T1000 (cell line): ENCODE measurements at regions not wholly inside any gene's neighbourhood (a gene's known extent, or its start where the extent isn't known, plus 50 kb on each side); places are given as distances from the start of the nearest gene placed in this dataset.
"Not testable (repeated sequence)": the region's sequence is repeated elsewhere in the genome, so short reads cannot be mapped to it uniquely, and the experiment has no call there.

Experiments used
- DNase-seq: peaks from one replicate; lab custom pipeline; 2025; ENCODE audit warnings: mixed read lengths; lab: John Stamatoyannopoulos, UW

DNA sequence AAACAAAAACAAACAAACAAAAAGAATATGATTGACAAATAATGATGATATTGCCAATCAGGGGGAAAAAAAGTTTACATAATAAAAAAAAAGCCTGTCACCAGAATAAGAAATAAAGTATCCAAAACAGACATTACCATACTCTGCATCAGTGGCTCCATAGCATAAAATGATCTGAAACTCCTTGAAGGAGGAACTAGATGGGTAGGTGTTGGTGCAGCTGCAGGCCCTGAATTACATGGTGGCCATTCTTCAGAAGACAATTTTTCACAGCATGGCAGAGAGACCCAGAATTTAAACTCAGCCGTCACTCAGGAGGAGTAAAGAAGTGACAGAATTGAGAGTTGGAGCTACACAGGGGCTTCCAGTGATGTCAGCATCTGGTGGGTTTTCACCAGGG lies 60.2 kb downstream of the GLUL start:
- DNase-seq, result no peak

DNA sequence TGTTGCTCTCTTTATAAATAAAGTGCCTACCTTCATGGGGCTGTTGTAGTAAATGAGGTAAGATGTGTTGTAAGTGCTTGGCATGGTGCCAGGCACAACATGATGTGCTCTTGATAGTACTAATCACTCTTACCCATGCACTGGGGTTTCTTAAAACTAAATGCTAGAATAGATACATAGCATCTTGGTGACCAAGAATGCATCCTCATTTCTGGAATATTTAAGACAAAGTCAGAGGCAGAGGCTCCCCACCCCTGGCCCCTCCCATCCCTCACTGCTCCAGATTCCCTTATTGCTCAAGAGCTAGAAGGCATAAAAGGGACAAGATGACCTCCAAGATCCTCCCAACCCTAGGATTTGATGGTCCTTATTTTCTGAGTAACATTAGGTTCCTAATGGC lies 61.3 kb downstream of the GLUL start:
- no peak for DNase-seq

DNA sequence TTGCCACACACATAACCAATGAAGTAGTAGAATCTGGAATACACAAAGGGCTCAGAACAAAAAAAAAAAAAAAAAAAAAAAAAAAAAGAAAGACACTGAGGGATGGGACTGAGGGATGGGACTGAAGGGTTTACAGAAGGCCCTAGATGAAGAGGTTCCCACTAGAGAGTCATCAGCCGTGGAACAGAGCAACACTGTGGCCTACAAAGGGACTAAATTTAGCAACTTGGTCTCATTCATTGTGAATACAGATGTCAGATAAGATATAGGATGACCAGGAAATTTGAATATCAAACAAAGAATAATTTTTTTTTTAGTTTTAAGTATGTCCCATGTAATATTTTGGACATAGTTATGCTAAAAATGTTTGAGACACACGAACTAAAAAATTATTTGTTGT lies 62.1 kb downstream of the GLUL start:
- no peak for DNase-seq

DNA sequence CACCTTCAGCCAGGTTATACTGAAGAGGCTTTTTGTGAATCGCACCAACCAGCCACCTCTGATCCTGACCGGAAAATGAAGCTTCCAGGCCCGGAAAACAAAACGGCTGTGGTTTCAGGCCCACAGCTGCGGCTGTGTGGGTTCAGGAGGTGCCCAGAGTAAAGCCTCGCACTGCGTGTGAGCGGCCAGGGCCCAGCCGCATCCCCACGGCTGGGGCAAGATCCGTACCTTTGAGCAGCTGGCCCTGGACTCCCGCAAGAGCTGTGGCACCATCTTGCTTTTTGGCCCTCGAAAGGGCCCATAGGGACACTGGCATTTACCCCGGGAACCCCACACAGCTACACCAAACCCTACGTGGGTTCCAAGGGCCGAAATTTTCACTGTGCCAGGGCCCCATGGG lies 63.0 kb downstream of the GLUL start:
- DNase-seq, result no peak

DNA sequence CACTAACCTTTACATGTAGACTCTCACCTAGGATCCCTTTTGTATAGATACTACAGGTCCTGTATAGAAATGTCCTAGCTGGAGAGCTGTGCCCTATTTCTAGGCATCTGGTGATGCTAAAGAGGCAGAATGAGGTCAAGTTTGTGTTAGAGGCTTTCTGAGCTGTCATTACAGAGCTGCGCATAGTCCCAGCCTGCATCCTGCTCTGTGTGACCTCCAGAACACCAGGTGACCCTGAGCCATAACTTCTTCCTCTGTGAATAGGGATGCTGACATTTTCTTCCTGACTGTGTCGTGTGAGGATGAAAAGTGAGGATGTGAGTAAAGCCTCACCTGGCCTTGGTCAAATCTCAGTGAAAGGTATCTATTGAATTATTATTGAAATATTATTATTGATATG lies 66.3 kb downstream of the GLUL start:
- DNase-seq, result no peak

DNA sequence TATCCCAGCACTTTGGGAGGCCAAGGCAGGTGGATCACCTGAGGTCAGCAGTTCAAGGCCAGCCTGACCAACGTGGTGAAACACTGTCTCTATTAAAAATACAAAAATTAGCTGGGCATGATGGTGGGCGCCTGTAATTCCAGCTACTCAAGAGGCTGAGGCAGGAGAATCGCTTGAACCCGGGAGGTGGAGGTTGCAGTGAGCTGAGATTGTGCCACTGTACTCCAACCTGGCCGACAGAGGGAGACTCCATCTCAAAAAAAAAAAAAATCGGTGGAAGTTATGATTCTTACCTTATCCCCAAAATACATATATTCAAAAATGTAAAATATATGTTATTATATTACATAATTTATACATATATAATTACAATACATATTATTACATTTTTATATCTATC lies 70.1 kb downstream of the GLUL start:
- DNase-seq, result not testable (repeated sequence)

DNA sequence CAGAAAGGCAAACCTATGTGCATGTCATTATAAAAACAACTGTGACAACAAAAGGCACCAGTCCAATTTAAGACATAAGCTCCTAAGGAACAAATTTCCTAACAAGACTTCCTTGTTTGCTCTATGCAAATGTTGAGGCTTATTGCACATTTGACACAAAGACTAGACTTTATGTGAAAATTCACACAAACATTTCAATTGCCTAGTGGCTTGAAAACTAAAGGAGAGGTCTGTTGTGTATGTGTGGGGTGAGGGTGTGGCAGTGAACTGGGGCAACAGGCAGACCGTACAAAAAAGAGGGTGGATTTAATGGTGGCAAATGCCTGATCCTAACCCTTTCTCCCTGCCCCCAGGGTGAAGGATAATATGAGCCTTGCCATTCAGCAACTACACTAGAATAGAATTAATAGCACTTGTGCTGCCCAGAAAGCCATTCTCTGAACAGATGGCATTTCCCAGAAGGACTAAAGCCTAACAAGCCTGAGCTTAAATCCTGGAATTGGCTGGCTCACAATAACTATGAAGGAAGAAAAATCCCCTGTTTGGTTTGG lies 73.9 kb downstream of the GLUL start:
- DNase-seq, result no peak

DNA sequence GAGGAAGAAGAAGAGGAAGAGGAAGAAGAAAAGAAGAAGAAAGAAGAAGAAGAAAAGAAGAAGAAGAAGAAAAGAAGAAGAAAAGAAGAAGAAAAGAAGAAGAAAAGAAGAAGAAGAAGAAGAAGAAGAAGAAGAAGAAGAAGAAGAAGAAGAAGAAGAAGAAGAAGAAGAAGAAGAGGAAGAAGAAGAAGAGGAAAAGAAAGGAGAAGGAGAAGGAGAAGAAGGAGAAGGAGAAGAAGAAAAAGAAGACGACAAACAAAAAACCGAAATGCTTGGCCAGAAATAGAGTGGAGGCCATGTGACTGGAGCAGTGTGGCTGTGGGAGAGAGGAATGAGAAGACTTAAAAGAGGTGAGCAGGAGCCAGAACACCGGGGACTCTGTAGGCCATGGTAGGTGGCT lies 75.1 kb downstream of the GLUL start:
- not testable (repeated sequence) for DNase-seq

DNA sequence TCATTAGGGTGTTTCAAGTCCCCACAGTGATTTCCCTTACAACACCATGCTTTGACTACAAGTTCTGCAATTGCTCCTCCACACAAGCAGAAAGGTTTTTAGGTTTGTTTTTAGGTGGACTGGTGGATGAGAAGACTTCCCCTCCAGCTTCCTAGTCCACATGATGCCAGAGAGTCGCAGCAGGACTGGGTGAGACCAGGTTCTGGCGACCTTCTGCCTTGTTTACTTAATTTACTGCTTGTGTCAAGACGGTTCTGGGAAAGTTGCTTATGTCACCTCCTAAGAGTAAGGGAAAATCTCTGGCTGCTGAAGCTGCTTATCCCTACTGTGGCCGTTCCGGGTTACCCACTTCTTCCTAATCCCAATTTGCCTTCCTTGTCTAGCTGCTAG lies 76.4 kb downstream of the GLUL start:
- DNase-seq, result no peak

DNA sequence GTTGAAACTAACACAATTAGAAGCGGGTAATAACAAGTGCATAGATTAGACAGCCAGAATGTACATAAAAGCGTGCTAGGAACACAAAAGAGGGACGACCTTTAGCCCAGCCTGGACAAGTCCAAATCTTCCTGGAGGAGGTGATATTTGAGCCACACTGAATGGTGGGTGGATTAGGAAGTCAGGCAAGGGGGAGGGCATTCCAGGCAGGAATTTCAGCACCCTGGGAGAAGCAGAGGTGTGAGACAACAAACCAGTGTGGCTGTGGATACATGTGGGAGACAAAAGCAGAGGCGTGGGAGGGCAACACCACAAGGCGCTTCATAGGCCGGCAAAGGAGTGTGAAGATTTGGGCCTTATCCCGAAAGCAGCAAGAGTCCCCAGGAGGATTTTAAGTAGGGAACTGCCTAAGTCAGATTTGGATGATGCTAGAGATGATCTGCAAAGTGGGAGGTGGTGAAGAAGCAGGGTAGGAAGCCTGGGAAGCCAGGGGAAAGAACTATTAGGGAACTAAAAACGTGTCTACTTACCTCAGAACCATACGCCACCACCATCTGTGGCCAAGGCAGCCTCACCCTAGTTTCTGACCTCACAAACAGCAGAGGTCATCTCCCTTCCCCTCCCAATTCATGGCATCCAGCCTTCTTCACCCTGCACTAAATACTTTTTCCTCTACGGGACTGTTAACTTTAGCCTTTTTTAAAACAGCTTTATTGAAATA lies 81.8 kb downstream of the GLUL start:
- DNase-seq, result no peak

DNA sequence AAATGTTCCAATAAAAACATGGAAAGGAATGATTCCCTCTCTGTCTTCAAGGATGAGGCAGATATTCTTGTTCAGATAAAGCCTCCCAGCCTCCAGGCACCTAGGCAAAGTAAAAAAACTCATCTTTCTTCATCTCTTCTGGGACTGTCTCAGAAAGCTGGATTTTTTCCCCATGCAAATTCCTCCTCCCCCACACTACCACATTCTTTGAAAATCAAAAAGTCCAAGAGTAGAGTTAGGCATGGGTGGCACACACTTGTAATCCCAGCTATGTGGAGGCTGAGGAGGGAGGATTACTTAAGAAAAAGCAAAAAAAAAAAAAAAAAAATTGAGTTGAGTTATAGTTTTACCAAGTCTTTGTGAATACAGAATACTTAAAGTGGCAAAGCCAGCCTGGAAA lies 82.8 kb downstream of the GLUL start:
- DNase-seq, result no peak

DNA sequence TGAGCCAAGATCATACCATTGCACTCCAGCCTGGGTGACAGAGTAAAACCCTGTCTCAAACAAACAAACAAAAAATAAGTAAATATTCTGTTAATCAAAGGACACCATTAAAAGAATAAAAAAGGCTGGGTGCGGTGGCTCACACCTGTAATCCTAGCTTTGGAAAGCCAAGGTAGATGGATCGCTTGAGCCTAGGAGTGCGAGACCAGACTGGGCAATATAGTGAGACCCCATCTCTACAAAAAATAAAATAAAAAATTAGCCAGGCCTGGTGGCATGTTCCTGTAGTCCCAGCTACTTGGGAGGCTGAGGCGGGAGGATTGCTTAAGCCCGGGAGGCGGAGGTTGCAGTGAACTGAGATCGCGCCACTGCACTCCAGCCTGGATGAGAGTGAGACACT lies 84.1 kb downstream of the GLUL start:
- DNase-seq, result not testable (repeated sequence)

DNA sequence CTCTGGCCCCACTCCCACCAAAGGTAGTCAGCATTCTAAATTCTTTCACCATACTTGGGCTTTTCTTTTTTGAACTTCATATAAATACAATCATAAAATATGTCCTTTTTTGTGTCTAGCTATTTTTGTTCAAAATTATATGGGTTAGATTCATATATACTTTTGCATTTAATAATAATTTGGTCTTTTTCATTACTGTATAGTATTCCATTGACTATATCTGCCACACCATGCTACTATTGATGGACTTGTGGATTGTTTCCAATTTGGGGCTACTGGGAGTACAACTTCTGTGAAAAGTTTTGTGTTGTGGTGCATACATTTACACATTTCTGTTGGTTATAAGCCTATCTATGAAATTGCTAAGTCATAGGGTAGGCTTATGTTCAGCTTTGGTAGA lies 85.7 kb downstream of the GLUL start:
- no peak for DNase-seq

DNA sequence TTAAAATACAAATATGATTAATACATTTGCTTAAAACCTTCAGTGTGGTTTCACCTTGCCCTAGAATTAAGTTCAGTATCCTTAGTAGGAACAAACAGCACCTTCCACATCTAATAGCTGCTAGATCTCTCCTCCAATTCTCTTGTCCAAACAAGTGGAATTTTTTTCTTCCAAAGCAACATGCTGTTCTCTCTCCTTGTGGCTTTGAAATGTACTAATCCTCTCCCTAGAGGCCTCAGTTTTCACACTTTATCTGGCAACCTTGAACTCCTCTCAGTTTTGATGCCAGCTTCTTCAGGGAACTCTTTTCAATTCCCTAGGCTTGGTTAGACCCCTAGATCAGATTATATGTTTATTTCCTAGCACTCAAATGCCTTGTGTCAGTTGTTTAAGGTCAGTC lies 87.0 kb downstream of the GLUL start:
- no peak for DNase-seq

DNA sequence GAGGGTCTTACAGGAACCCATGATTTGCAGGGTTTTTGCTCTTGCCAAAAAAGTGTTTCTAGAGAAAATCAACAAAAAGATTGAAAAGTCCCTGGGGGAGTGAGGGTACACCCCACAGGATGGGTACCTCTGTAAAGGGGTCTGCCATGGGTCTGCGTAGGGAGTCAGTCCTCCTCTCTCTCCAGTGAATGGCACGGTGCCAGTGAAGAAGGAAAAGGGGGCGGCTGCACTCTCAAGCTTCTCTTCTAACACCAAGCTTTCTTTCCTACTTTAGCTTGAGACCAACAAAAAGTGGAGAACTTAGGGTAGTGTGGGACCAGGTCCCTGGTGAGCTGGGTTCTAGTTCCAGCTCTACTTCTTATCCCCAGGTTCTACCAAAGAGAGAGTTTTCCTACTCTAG lies 87.4 kb downstream of the GLUL start:
- DNase-seq, result no peak

DNA sequence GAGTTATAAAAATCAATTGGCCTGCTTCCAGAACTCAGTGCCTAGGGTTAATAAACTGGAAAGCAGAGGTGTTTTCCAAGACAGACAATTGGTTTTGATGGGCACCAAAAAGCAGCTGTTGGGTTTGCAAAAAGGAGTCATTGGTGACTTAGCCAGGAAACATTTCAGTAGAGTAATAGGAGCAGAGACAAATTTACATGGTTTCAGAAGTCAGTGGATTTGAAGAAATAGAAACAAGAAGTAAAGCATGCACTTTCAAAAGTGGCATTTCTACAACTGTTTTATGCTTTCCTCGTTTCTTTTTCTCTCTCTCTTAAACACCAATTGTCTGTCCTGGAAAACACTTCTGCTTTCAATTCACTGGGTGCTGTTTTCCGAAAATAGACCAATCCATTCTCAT lies 87.8 kb downstream of the GLUL start:
- DNase-seq, result no peak

DNA sequence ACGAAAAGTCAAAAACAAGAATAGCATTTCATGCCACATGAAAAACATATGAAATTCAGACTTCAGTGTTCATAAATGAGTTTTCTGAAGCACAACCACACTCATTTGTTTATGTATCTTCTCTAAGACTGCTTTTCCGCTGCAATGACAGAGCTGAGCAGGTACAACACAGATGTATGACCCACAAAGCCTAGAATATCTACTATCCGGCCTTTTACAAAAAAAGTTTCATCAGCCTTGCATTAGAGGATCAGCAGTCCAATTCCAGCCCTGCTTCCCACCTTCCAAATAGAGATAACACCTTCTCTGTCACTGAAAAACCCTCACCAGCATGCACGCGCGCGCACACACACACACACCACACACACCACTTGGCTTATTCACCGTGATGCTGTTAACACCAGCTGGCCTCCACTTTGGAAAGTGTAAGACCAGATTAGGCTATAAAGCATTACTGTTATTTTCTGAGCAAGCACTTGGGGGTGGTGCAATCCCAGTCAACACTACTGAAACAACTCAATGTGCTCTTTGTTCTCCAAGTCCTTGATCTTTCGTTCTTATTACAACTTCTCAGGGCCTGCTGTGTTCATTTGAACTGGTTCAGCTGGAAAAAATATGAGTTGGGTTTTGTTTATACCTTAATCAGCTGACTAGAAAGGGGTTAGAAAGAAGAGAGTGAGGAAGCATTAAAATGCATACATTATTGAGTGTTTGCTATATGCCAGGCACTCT lies 90.0 kb downstream of the GLUL start:
- DNase-seq, result no peak

DNA sequence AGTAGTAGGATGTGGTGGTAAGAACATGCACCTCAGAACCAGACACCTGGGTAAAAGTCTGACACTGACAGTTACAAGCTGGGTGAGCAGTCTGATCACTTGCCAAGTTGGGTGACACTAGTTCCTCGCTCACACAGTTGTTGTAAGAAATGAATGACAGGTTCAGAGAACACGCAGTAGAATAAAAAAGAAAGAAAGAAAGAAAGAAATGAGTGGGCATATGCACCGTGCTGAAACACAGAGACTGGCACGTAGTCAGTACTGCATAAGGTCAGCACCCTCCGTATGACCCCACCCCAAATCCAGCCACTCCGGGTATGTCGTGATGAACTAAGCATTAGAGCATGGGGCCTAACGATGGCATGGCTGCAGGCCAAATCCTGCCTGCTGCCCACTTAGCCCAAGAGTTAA lies 90.6 kb downstream of the GLUL start:
- DNase-seq, result no peak

DNA sequence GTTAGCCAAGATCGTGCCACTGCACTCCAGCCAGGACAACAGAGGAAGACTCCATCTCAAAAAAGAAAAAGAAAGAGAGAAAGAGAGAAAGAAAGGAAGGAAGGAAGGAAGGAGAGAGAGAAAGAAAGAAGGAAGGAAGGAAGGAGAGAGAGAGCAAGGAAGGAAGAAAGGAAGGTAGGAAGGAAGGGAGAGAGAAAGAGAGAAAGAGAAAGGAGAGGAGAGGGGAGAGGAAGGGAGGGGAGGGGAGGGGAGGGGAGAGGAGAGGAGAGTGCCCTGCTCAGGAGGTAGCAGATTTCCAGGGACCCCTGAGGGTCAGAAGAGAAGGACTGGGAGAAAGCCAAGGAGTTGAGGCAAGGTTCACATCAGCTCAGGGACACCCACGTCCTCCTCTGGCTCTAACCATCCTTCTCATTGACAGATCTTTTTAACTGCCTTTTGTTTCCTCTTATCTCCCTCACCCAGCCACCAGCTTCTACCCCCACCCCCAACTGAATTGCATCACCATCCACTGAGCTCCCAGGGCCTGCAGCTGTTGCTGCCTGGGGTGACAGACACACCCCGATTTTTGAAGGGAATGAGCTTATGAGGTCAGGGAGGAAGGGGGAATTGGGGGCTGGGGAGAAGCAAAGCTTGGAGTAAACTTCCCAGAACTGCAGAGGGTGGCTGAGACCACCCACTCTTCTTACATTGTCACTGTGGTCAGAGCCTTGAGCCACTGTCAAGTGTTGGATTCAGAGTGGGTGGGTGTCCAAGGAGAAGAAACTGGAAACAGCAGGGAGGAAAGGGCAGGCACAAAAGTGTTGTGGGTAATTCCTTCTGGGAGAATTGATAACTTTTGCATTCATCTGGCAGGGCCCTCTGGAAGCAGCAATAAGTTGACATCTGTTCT lies 91.6 kb downstream of the GLUL start:
- DNase-seq, result no peak

DNA sequence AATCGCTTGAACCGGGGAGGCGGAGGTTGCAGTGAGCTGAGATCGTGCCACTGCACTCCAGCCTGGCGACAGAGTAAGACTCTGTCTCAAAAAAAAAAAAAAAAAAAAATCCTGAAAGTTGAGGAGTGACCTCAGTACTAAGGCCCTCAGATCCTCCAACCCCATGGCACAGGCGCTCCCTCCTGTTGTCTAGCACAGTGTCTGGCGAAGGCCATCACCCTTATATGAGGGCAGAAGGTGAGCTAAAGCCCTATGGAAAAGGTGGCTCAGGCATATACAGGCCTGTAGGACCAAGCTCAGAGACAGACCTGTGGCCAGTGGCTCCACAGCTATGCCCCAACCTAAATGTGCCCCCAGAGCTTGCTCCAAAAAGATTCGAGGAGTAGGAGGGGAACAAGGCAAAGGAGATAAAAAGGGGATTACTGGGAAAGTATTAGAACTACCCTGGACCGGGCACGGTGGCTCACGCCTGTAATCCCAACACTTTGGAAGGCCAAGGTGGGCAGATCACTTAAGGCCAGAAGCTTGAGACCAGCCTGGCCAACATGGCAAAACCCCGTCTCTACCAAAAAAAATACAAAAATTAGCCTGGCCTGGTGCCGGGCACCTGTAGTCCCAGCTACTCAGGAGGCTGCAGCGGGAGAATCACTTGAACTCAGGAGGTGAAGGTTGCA lies 92.4 kb downstream of the GLUL start:
- not testable (repeated sequence) for DNase-seq

DNA sequence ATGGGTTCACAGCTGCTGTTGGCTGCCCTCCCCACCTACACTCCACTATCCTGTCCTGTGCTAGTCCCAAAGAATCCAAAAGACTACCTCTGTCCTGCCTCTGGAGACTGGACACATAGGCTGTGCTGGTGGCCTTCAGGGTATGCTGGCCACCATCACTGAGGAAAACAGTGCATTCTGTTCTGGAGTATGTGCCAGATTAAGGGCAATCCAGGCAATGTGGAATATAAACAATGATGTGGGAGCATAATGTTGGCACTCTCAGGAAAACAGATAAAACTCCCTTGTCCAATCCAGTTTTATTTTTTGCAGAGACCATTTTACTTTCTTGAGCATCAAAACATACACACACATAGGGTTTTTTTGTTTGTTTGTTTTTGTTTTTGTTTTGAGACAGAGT lies 94.3 kb downstream of the GLUL start:
- no peak for DNase-seq

DNA sequence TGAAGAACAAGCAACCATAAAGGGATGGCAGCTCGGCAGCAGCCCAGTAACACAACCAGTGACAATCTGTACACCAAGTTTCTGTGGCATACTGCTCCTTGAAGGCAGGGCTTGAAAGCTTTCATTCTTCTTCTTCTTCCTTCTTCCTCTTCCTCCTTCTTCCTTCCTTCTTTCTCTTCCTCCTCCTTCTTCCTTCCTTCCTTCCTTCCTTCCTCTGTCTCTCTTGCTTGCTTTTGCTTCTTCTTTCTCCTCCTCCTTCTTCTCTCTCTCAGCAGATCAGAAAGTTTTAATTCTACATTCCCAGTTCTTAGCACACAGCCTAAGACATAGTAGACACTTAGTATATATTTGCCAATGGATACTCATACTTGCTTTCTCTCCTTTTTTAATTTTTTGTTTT lies 95.9 kb downstream of the GLUL start:
- DNase-seq, result no peak
